ENCODE measurements at regions not wholly inside any gene's neighbourhood (a gene's known extent, or its start where the extent isn't known, plus 50 kb on each side); places are given as distances from the start of the nearest gene placed in this dataset.

- no peak for TF ChIP-seq CTCF (IDR thresholded peaks at IDR 0.05)
- no peak for TF ChIP-seq POLR2A (IDR thresholded peaks at IDR 0.05)
These were observed 446.7 kb upstream of the SMIM31 start for GRCh38 chr4:164307262-164307661.
